HK-2 (cell line): ENCODE measurements at regions not wholly inside any gene's neighbourhood (a gene's known extent, or its start where the extent isn't known, plus 50 kb on each side); places are given as distances from the start of the nearest gene placed in this dataset.
"Not testable (repeated sequence)": the region's sequence is repeated elsewhere in the genome, so short reads cannot be mapped to it uniquely, and the experiment has no call there.

Source experiments
- DNase-seq: peaks from one replicate; pipeline ENCODE4 v3.0.0-alpha.2; 2018; ENCODE audit not compliant: unreplicated experiment

DNA sequence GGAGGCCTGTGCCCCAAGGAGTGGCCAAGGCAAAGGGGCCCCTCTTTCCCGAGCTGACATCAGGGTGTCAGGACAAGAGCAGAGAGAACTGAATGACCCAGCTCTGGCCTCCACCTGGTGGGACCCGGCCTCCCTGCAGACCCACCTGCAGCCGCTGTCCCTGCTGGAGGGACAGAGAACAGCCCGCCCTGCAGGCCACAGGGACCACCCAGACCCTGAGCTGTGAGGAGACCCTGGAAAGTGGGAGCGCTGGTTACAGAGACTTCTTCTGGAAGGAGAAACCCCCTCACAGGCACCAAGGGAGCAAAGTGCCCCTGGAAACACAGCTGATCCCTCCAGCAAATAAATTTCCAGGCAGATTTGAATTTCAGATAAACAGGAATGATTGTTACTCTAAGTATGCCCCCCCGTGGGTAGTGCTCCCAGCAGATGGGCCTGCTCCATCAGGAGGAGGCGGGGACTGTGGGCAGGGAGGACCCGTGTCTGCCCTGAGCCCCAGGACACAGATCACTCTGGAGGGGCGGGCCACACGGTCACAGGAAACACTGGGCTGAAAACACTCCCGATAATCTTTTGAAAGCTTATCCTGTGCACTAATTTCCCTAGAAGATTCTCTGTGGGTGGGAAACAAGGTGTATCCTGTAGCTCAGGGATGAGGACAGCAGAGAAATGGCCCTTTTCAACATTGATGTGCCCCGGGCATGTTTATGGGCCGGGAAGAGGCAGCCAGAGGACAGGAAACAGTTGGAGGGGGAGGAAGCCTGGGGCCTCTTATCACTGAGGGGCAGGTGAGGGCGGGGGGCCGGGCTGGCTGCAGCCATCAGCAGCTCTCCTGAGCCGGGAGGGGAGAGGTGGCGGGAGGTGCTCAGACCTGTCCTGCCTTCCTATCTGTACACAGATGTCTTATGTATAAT is 276.0 kb downstream of the ADGRD1 start:
- DNase-seq = no peak

DNA sequence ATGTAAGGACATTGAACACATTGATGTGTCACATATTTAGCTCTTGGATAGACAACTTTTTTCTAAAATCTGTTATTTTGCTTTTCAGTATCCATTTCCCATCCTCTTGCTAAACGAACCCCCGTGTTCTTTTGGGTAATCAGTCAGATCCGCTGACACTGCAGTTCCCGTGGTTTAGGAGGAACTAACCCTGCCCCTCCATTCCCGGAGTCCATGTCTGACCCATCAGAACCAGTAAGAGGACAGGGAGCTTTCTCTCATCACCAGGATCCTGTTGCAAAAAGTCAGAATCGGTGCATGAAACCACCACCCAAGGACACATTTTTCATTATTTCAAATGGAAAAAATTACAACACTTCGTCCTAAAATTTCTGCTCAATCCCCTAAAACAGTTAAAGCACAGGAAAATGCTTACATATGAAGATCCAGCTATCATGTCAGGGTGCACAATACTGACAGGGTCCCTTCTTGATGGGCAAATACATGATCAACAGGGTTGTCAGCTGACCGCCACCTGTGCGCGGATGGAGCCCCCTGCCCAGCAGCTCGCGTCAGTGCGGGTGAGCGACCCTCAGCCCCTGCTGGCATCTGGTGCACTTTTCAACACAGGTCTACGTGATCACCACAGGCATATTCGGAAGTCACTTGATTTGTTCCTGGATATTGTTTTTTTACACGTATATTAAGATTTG is 276.8 kb downstream of the ADGRD1 start:
- no peak for DNase-seq

DNA sequence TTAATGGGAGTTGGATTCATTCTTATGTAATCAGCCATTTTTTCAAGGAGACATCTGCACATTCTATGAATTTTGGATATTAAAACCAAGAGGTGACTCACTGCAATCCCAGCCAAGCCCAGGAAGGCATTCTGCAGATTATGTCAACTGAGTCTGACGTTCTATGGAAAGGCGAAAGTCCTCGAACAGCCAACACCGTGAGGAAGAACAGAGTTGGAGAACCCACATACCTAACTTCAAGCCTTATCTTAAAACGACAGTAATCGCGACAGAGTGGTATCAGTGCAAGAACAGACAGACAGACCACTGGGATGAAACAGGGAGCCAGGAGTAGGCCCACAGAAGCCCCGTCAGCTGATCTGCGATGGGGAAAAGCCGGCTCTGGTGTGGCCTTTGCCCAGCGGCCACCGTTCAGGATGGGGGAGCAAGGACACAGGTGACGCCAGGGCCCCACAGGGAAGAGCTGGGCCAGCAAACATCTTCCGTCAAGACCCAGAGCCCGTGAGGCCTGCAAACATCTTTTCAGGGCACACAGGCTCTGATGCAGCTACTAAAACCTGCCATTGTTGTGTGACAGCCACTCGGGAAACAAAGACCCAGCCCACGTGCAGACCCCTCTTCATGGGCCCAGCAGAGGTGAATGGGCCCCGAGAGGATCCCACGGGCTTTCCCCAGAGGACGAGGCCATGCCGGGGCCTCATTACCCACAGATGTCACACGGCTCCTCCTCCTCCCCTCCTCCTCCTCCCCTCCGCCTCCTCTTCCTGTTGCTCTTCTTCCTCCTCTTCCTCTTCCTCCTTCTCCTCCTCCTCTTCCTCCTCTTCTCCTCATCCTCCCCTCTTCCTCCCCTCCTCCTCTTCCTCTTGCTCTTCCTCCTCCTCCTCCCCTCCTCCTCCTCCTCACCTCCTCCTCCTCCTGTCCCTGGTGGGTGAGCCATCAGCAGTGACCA is 277.6 kb downstream of the ADGRD1 start:
- no peak for DNase-seq

DNA sequence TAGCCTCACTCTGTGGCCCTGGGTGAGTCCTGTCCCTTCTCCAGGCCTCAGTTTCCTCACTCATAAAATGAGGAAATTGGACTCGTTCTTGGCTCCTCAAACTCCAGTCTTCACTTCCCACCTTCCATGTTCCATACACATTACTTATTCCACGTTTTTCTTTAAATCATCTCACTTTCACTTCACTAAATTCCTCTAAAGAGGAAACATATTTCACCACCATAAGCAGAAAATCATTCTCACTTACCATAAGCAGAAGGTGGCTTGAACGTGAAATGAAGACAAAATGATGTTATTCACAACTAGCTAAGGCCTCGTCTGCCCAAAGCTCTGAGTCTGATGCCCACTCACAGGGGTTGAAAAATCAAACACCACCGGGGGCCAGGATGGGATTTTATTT is 278.3 kb downstream of the ADGRD1 start:
- no peak for DNase-seq

DNA sequence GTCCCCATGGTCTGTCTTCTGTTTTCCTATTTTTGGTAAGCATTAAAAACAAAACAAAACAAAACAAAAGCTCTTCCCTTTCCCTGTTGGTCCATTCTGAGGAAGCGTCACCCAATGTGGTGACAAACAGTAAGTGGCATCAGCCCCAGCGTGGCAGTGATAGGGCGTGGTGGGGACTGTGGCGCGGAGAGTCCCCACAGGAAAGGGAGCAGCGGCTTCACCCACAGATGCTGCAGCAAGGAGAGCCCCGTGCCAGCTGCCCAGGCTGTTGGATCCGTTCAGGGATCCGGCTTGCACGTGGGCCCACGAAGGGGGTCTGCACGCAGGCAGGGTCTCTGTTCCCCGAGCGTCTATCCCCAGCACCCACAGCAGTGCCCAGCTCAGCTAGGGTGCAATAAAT is 279.2 kb downstream of the ADGRD1 start:
- DNase-seq = not testable (repeated sequence)

DNA sequence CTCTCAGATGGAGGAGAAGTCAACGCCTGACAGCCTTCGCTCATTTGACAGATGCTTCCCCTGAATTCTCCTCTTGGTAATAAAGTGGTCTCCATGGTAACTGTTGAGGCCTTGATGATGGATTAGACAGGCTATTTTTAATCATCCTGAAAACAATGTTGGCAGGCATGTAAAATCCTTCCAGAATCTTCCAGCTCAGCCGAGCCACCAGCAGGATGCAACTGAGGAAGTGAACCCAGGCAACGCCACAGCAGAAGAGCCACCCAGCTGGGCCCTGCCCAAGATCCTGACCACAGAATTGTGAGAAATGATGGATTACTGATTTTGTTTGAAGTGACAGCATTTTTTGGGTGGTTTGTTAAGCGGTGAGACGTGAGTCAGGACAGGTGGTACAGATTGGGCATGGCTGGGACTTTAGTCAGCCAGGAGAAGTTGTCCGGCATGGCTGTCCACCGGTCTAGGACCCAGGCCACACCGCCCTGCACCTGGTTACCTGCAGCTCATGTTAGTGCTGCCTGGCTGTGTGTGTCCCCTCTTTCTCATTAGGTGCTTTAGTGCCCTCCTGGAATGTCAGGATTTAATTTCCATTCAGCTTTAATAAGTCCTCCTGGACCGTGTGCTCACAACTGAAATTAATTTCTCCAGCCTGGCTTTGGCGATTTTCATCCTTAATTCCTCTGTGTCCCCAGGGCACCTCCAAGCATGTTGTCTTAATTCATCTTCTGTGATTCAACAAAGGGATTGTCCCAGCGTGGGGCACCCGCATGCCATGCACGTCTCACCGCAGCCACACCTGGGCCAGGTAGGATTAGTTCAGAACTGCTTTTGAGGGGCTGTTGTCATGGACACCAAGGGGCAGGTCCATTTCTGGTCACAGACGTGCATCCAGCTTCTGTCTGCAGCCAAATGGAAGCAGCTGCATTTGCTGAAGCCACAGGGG is 280.4 kb downstream of the ADGRD1 start:
- not testable (repeated sequence) for DNase-seq

DNA sequence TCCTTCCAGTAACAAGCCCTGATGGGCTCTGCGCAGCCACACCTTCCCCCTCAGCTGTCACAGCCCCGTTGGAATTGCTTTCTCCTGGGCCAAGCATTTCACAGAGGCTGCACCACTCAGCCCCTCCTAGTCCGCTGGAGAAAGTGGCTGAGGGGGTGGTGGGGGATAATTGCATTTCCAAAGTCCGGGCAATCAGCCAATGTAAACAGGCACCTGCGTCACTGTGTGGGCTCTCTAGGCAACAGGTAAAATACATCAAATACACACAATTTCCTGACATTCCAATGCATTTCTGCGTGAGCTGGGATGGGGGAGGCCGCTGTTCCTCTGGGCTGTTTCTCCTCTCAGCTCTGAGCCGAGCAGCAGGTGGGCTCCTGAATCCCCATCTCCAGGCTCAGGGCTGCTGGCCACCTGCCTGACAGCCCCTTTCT is 281.1 kb downstream of the ADGRD1 start:
- DNase-seq = not testable (repeated sequence)

DNA sequence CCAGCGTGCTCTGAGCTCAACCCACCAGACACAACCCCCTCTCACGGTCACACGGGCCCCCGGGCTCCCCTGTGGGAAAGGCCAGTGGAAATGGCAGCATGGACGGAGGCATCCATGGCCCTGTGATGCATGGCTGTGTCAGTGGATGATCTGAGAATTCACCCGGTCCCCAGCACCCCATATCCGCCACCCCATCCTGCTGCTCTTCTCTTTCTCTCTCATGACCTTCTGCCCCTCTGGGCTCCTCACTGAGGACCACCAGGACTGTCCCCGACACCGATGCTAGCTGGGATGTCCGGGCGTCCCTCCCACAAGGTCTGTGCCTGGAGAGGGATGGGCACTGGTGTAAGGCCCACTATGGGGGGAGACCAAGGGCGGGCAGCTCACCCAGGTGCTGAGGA is 282.2 kb downstream of the ADGRD1 start:
- DNase-seq = no peak

DNA sequence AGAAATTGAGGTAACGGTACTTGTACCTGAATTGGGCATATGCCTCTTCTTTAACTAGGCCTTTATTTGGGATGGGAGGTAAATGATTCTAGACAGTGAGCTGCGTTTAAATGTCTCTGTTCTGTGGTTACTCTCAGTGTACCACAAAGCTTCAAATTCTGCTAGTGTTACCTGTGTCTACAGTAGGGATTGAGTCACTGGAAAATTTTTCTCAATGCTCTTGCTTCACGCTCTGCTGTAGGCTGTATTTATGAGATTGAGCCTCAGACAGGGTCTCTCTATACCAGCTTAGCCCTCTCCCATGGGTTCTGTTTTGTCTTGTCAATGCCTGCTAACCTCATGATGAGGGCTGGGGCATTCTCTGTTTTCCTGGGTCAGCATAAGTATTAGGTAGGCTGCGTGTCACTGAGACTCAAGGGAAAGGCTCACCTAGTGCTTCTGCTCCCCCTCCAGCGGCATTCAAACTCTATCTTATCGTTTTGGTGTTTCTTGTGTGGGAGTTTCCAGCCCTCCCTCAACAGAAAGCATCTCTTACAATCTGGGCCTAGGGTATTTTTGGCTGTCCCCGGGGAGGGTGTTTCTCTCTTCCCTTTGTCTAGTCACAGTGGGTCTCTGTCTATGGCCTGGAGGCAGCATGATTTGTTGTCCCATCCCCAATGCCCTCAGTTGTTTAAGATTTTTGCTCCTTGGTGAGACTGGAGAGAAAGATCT is 285.8 kb downstream of the ADGRD1 start:
- DNase-seq = no peak

DNA sequence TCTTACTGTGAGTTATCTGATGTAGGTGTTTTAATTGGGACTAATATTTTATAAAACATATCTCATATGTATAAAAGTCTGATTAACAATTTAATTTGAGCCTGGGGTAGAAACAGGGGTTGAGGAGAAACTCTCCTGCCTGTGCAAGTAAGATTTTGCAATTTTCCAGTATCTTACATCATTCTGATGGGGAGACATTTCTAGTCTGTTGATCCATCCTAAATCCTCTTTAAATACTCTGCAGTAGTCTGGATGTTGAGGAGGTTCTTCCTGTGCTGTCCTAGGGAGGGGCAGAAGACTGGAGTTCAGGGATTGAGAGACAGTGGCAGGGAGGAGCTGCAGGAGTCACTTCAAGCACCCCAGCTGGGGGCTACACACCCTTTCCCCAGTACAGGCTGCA is 287.8 kb downstream of the ADGRD1 start:
- DNase-seq = no peak

DNA sequence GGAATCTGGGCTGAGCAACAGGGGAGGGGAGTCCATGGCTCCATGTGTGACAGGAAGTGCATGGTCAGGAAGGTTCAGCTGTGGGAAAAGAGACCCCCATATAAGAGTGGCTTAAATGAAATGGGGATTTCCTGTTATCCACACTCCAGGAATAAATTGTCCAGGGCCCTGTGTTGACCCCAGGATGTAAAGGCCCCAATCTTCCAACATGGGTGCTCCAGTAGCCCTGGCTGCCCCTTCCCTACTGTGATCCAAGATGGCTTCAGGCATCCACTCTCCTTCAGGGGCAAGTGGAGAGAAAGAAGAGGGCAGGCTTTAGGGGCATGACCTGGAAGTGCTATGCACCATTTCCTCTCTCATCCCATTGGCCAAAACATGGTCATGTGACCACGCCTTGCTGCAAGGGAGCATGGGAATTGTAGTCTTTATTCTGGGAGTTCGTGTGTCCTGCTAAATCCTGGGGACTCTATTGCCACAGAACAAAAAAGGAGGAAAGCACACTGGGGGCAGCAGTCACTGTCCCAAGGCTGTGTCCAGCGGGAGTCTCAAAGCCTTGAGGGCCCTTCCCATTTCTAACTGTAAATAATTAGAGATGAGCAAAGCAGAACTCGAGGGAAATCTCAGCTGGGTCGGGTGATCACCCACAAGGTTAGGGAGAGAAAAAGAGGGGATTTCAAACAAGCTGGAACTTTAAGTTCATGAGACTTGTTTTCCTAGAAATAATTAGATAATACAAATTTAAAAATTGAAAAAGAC is 289.2 kb downstream of the ADGRD1 start:
- DNase-seq = no peak

DNA sequence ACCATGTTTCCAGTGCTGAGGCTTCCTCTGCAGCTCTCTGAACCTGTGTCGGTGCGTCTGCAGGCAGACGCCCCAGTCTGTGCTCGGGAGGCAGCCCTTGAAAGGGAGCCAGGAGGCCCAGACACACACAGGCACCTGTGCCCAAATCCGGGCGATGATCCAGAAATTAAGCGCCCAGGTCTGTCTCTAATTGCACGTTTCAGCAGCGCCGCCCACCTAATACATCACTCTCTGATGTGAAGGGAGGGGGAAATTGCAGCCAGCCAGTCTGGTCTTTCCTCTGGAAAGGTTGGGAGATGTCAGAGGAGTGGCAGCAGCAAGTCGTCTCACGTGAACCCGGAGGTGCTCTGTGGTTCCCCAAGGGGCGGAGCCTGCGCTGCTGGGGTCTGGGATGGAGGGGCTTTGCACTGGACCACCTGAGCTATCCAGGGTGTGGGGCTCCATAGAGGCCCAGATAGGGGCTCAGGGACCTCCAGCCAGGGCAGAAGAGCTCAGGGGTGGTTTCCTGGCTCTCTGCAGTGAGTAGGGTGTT is 290.5 kb downstream of the ADGRD1 start:
- not testable (repeated sequence) for DNase-seq

DNA sequence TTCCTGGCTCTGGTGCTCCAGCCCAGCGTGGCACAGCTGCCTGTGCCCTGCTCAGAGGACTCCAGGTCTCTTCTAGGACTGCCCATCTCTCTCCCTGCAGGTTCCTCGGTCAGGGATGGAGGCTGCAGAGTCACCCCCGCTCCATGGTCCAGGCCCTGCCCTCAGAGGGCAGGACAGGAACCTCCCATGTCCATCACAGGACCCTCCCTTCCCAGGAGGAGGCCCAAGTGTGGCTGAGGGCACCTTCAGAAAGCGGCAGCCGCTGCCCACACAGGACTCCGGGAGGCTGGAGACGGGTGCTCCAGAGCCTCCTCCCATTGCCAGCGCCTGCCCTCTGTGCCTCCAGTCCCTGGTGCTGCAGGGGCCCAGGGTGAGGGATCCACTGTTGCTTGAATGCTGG is 291.5 kb downstream of the ADGRD1 start:
- DNase-seq = not testable (repeated sequence)

DNA sequence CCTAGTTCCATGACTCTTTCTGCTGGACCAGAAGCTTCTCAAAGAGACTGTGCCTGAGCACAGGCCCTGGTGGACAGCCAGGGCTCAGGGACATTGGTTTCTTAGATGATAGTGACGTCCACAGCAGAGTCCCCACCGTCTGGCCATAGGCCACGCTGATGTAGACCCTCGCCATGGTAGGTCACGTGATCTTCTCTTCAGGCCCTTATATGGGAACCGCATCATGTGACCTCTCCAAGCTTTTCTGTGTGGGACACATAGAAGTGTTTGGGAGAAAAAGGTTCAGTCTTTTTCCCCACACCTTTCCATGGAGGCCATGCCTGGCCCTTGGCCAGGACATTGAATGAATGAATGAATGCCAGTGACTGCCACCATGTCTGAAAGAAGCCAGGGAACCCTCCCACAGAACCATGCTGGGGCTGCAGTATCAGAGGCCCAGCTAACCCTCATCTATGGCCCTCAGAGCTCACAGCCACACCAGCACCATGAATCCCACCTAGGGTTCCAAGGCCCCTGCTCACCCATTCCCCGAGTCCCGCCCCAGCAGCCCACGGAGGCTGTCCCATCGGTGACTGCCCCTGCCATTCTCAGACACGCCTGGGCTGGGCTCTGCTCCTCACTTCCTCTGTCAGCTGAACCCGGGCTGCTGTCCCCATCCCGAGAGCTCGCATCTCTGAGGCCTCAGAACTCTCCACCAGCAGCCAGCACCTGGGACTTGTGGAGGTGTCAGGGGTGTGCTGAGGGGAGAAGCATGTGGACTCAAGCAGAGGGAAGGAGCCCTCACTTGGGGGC is 292.1 kb downstream of the ADGRD1 start:
- DNase-seq = no peak

DNA sequence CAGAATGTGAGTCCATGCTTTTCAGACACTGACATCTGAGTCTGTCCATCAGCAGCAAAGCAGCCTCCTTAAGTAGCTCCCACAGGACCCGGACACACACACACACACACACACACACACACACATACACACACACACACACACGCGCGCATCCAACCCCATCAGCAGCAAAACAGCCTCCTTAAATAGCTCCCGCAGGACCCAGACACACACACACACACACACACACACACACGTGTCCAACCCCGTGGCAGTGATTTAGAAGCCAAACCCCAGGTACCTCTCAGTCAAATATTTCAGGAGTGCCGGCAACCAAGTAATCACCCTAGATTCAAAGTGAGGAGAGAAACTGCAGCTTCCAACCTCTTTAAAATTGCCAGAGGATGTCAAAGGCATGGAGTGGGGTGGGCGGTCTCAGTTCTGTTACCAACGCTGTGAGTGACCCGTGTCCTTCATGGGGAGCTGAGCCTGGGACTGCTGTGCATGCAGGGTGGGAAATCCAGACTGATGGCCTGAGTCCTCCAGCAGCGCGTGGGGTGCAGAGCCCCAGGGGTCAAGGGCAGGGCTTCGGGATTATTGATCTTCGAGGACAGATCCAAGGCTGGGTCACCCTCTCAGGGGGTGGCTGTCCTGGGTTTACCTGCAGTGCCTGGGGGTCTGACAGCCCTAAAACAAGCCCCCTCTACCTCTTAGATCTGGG is 293.5 kb downstream of the ADGRD1 start:
- not testable (repeated sequence) for DNase-seq

DNA sequence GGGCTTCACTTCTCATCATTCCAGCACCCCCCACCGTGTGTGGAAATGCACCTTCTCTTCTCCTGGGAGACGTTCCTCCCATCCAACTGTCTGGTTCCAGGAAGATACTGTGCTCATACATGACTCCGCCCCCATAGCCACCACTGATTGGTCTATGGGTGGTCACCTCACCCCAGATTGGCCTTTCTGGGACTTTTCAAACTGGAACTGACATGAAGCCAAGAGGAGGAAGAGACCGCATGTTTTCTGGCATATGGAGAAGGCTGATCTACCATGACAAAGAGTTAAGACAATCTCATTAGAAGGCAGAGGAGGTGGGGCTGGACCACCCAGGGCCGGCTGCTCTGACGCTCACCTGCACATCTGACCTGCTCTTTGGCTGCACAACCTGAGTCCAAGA is 294.2 kb downstream of the ADGRD1 start:
- DNase-seq = not testable (repeated sequence)

DNA sequence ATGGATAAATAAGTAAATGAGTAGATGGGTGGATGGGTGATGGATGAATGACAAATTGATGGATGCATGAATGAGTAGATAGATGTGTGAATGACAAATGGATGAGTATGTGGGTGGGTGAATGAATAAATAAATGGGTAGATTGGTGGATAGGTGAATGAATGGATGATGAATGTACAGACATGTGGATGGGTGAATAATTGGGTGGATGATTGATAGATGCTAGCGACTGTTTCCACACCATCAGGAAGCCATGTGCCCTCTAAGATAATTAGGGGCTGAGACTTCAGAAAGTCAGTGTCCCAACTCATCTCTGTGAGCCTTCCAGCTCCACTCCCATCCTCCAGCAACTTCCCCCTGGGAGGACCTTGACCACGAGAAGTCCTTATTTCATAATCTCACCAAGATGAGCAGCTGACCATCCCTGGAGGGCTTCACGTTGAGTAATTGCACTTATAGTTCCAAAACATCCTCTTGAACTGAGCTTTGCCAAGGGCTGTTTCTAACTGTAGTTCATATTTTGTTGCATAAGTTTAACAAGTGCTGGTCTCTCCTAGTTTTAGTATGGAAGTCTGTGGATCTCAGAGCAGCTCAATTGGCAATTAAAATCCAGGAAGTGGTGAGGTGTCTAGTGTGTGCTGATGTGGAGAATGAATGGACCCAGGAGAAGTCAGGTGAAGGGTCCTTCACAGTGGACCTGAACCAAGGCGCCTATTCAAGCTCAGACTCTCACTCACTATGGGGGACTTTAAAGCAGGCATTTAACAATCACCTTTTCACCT is 295.7 kb downstream of the ADGRD1 start:
- DNase-seq = no peak
